ENCODE measurements at regions not wholly inside any gene's neighbourhood (a gene's known extent, or its start where the extent isn't known, plus 50 kb on each side); places are given as distances from the start of the nearest gene placed in this dataset.

DNA sequence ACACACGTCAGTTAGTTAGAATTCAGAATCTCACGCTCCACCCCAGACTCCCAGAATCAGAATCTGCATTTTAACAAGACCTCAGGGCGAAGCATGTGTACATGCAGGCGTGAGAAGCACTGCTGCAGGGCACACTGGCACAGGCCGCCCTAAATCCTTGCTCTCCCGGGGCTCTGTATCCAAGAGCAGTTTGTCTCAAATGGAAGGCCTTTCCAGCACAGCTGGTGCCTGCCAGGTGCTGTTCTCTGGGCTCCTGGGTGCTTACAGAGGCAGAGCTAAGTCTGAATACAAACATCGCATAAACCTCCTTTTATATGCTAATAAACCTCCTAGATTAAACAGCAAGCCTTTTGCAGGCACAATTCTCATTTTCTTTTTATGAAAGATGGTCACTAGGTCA, 119.1 kb upstream of the CD93 start:
- H3K27ac Mint-ChIP-seq: no peak overlapping the region

GRCh38 chr20:23203951-23204730, 118.0 kb upstream of the CD93 start:
- H3K27me3 Mint-ChIP-seq: peaks cover 14% of the 10 kb centered on the region

More for the DNA sequence above, 119.1 kb upstream of the CD93 start:
- Histone ChIP-seq H3K27me3 (ENCODE audit: control insufficient read depth, insufficient read depth, low read length) (no peaks in the 10 kb centered on the region), H3K4me1 (ENCODE audit: control insufficient read depth, insufficient read depth, low read length, poor library complexity, severe bottlenecking) (no peaks in the 10 kb centered on the region), H3K9me3 (ENCODE audit: control insufficient read depth in 2 of 2, low read length in 2 of 2) (no peaks in the 10 kb centered on the region), H3K36me3 (ENCODE audit: control insufficient read depth, insufficient read depth, low read length) (no peaks in the 10 kb centered on the region), H3K27ac (ENCODE audit: insufficient read depth, low read length, poor library complexity, severe bottlenecking) (no peak overlapping the region), H3K4me3 (ENCODE audit: low read depth, low read length) (no peak overlapping the region)
- ATAC-seq (ENCODE audit: low read depth in 2 of 2) (no peak), DNase-seq (no peak)
- Mint-ChIP-seq H3K4me1 (no peaks in the 10 kb centered on the region), H3K4me3 (no peak overlapping the region), H3K27me3 (peaks cover 17% of the 10 kb centered on the region), H3K36me3 (no peaks in the 10 kb centered on the region), H3K9me3 (no peaks in the 10 kb centered on the region)

GRCh38 chr20:23203310-23203709, 117.2 kb upstream of the CD93 start:
- no peak overlapping the region for H3K27ac Mint-ChIP-seq
- no peak for DNase-seq
- Histone ChIP-seq H3K27me3 (ENCODE audit: control insufficient read depth, insufficient read depth, low read length) (no peaks in the 10 kb centered on the region), H3K36me3 (ENCODE audit: control insufficient read depth, insufficient read depth, low read length) (no peaks in the 10 kb centered on the region), H3K4me3 (ENCODE audit: low read depth, low read length) (no peak overlapping the region), H3K4me1 (ENCODE audit: control insufficient read depth, insufficient read depth, low read length, poor library complexity, severe bottlenecking) (no peaks in the 10 kb centered on the region), H3K9me3 (ENCODE audit: control insufficient read depth in 2 of 2, low read length in 2 of 2) (no peaks in the 10 kb centered on the region), H3K27ac (ENCODE audit: insufficient read depth, low read length, poor library complexity, severe bottlenecking) (no peak overlapping the region)
- no peak for ATAC-seq (ENCODE audit: low read depth in 2 of 2)
- no peaks in the 10 kb centered on the region for H3K36me3 Mint-ChIP-seq
- H3K4me1 Mint-ChIP-seq: no peaks in the 10 kb centered on the region
- H3K9me3 Mint-ChIP-seq: no peaks in the 10 kb centered on the region
- H3K27me3 Mint-ChIP-seq: peaks cover 18% of the 10 kb centered on the region
- no peak overlapping the region for H3K4me3 Mint-ChIP-seq

More at GRCh38 chr20:23203951-23204730, 118.0 kb upstream of the CD93 start:
- no peaks in the 10 kb centered on the region for H3K36me3 Mint-ChIP-seq
- H3K4me1 Mint-ChIP-seq: no peaks in the 10 kb centered on the region
- ATAC-seq (ENCODE audit: low read depth in 2 of 2) (no peak), DNase-seq (no peak)
- H3K27ac Mint-ChIP-seq: peak overlapping the region in 1 of 3 donors; percentile 23
- no peak overlapping the region for H3K4me3 ChIP-seq (ENCODE audit: low read depth, low read length)
- no peaks in the 10 kb centered on the region for H3K36me3 ChIP-seq (ENCODE audit: control insufficient read depth, insufficient read depth, low read length)
- H3K27me3 ChIP-seq (ENCODE audit: control insufficient read depth, insufficient read depth, low read length): no peaks in the 10 kb centered on the region
- no peaks in the 10 kb centered on the region for H3K4me1 ChIP-seq (ENCODE audit: control insufficient read depth, insufficient read depth, low read length, poor library complexity, severe bottlenecking)
- H3K27ac ChIP-seq (ENCODE audit: insufficient read depth, low read length, poor library complexity, severe bottlenecking): no peak overlapping the region
- no peaks in the 10 kb centered on the region for H3K9me3 Mint-ChIP-seq
- no peaks in the 10 kb centered on the region for H3K9me3 ChIP-seq (ENCODE audit: control insufficient read depth in 2 of 2, low read length in 2 of 2)
- no peak overlapping the region for H3K4me3 Mint-ChIP-seq

DNA sequence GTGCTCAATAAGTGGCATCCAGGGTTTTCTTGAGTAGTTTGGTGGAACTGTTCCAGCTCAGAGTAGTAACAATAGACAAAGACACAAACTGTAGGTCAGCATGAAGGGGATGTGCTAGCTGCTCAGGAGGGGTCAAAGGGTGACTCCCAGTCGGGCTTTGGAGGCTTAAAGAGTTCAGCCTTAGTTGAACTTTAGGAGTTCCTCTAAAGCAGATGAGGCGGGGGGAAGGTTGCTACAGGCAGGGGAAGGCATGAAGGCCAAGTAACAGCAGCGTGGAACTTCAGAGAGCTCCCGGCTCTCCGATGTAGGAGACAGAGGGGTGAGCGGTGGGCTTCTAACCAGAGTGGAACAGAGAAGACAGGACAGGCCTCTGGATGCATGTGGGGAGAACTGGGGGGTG, 115.5 kb upstream of the CD93 start:
- Histone ChIP-seq H3K36me3 (ENCODE audit: control insufficient read depth, insufficient read depth, low read length) (no peaks in the 10 kb centered on the region), H3K27ac (ENCODE audit: insufficient read depth, low read length, poor library complexity, severe bottlenecking) (no peak overlapping the region), H3K9me3 (ENCODE audit: control insufficient read depth in 2 of 2, low read length in 2 of 2) (no peaks in the 10 kb centered on the region), H3K4me1 (ENCODE audit: control insufficient read depth, insufficient read depth, low read length, poor library complexity, severe bottlenecking) (no peaks in the 10 kb centered on the region), H3K27me3 (ENCODE audit: control insufficient read depth, insufficient read depth, low read length) (no peaks in the 10 kb centered on the region), H3K4me3 (ENCODE audit: low read depth, low read length) (no peak overlapping the region)
- Mint-ChIP-seq H3K4me1 (no peaks in the 10 kb centered on the region), H3K9me3 (peaks cover 0 to 2% (median 0%) of the 10 kb centered on the region in 7 donors), H3K36me3 (no peaks in the 10 kb centered on the region), H3K27me3 (peaks cover 23% of the 10 kb centered on the region), H3K4me3 (no peak overlapping the region), H3K27ac (no peak overlapping the region)
- ATAC-seq (ENCODE audit: low read depth in 2 of 2) (no peak), DNase-seq (no peak)

GRCh38 chr20:23200914-23201313, 114.8 kb upstream of the CD93 start:
- H3K27ac ChIP-seq (ENCODE audit: insufficient read depth, low read length, poor library complexity, severe bottlenecking): no peak overlapping the region
- no peaks in the 10 kb centered on the region for H3K4me1 Mint-ChIP-seq
- H3K4me3 ChIP-seq (ENCODE audit: low read depth, low read length): no peak overlapping the region
- no peak for DNase-seq
- no peaks in the 10 kb centered on the region for H3K36me3 ChIP-seq (ENCODE audit: control insufficient read depth, insufficient read depth, low read length)
- H3K27me3 ChIP-seq (ENCODE audit: control insufficient read depth, insufficient read depth, low read length): no peaks in the 10 kb centered on the region
- no peak for ATAC-seq (ENCODE audit: low read depth in 2 of 2)
- H3K4me3 Mint-ChIP-seq: no peak overlapping the region
- H3K4me1 ChIP-seq (ENCODE audit: control insufficient read depth, insufficient read depth, low read length, poor library complexity, severe bottlenecking): no peaks in the 10 kb centered on the region
- peak overlapping the region in 1 of 3 donors; percentile 26 for H3K27ac Mint-ChIP-seq
- peaks cover 0 to 3% (median 0%) of the 10 kb centered on the region in 7 donors for H3K9me3 Mint-ChIP-seq
- no peaks in the 10 kb centered on the region for H3K9me3 ChIP-seq (ENCODE audit: control insufficient read depth in 2 of 2, low read length in 2 of 2)
- H3K36me3 Mint-ChIP-seq: no peaks in the 10 kb centered on the region
- H3K27me3 Mint-ChIP-seq: peaks cover 28% of the 10 kb centered on the region

DNA sequence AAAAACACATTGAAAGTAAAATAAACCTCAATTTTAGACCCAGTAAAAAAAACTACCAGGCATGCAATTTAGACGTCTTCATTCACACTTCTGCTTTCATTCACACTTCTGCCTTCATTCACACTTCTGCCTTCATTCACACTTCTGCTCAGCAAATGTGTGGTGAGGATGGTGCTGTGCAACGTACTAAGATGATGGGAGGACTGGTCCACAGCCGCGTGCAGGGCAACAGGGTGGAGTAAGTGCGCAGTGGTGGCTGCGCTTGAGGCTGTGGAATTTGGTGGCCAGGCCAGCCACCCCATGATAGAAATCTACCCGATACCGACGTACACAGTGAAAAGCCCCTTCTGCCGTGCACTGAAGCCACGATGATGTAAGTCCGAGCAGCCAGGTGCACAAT, 114.3 kb upstream of the CD93 start:
- ATAC-seq (ENCODE audit: low read depth in 2 of 2) (no peak), DNase-seq (no peak)
- Histone ChIP-seq H3K36me3 (ENCODE audit: control insufficient read depth, insufficient read depth, low read length) (no peaks in the 10 kb centered on the region), H3K4me3 (ENCODE audit: low read depth, low read length) (no peak overlapping the region), H3K27ac (ENCODE audit: insufficient read depth, low read length, poor library complexity, severe bottlenecking) (no peak overlapping the region), H3K4me1 (ENCODE audit: control insufficient read depth, insufficient read depth, low read length, poor library complexity, severe bottlenecking) (no peaks in the 10 kb centered on the region), H3K9me3 (ENCODE audit: control insufficient read depth in 2 of 2, low read length in 2 of 2) (no peaks in the 10 kb centered on the region), H3K27me3 (ENCODE audit: control insufficient read depth, insufficient read depth, low read length) (no peaks in the 10 kb centered on the region)
- Mint-ChIP-seq H3K4me1 (no peaks in the 10 kb centered on the region), H3K27me3 (peaks cover 28% of the 10 kb centered on the region), H3K36me3 (no peaks in the 10 kb centered on the region), H3K27ac (peak overlapping the region in 1 of 3 donors; percentile 12), H3K4me3 (no peak overlapping the region), H3K9me3 (peaks cover 0 to 3% (median 0%) of the 10 kb centered on the region in 7 donors)

GRCh38 chr20:23199356-23199755, 113.2 kb upstream of the CD93 start:
- DNase-seq: no peak
- peaks cover 28% of the 10 kb centered on the region for H3K27me3 Mint-ChIP-seq
- no peak overlapping the region for H3K27ac Mint-ChIP-seq
- ATAC-seq (ENCODE audit: low read depth in 2 of 2): no peak
- H3K36me3 Mint-ChIP-seq: no peaks in the 10 kb centered on the region
- no peaks in the 10 kb centered on the region for H3K9me3 ChIP-seq (ENCODE audit: control insufficient read depth in 2 of 2, low read length in 2 of 2)
- peaks cover 0 to 3% (median 0%) of the 10 kb centered on the region in 7 donors for H3K9me3 Mint-ChIP-seq
- H3K4me1 ChIP-seq (ENCODE audit: control insufficient read depth, insufficient read depth, low read length, poor library complexity, severe bottlenecking): no peaks in the 10 kb centered on the region
- no peak overlapping the region for H3K4me3 Mint-ChIP-seq
- H3K4me3 ChIP-seq (ENCODE audit: low read depth, low read length): no peak overlapping the region
- no peaks in the 10 kb centered on the region for H3K36me3 ChIP-seq (ENCODE audit: control insufficient read depth, insufficient read depth, low read length)
- no peaks in the 10 kb centered on the region for H3K4me1 Mint-ChIP-seq
- no peak overlapping the region for H3K27ac ChIP-seq (ENCODE audit: insufficient read depth, low read length, poor library complexity, severe bottlenecking)
- no peaks in the 10 kb centered on the region for H3K27me3 ChIP-seq (ENCODE audit: control insufficient read depth, insufficient read depth, low read length)

DNA sequence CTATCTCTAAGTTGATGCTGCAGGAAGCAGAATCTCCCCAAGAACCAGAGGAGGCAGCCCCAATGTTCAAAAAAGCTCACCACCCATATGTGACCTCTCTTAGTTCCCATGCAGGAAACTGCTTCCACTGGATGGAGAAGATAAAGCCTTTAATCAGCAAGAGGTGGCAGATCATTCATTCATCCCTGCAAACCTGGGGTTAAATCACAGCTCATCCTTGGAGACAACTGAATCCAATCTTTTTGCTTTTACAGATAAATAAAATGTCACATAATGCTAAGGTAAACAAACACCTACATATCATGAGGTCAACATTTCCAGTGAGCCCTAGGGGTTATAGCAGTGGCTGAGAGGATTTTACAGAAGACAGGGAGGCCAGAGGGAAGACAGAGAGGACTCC, 112.7 kb upstream of the CD93 start:
- ATAC-seq (ENCODE audit: low read depth in 2 of 2) (no peak), DNase-seq (no peak)
- no peaks in the 10 kb centered on the region for H3K9me3 ChIP-seq (ENCODE audit: control insufficient read depth in 2 of 2, low read length in 2 of 2)
- Mint-ChIP-seq H3K36me3 (no peaks in the 10 kb centered on the region), H3K4me3 (no peak overlapping the region), H3K9me3 (peaks cover 0 to 3% (median 0%) of the 10 kb centered on the region in 7 donors), H3K4me1 (no peaks in the 10 kb centered on the region), H3K27me3 (peaks cover 28% of the 10 kb centered on the region), H3K27ac (no peak overlapping the region)
- no peaks in the 10 kb centered on the region for H3K27me3 ChIP-seq (ENCODE audit: control insufficient read depth, insufficient read depth, low read length)
- no peak overlapping the region for H3K27ac ChIP-seq (ENCODE audit: insufficient read depth, low read length, poor library complexity, severe bottlenecking)
- no peak overlapping the region for H3K4me3 ChIP-seq (ENCODE audit: low read depth, low read length)
- H3K36me3 ChIP-seq (ENCODE audit: control insufficient read depth, insufficient read depth, low read length): no peaks in the 10 kb centered on the region
- H3K4me1 ChIP-seq (ENCODE audit: control insufficient read depth, insufficient read depth, low read length, poor library complexity, severe bottlenecking): no peaks in the 10 kb centered on the region

Data from CD4-positive, CD25-positive, alpha-beta regulatory T cell (primary cell).